PC-3 (cell line): ENCODE measurements at regions not wholly inside any gene's neighbourhood (a gene's known extent, or its start where the extent isn't known, plus 50 kb on each side); places are given as distances from the start of the nearest gene placed in this dataset.

Source experiments
- ATAC-seq: fragments of 200-7000 bp; cut with Tn5 transposase; 2 replicates; pipeline ENCODE4 v1.9.1; 2020; ENCODE audit warnings: mild to moderate bottlenecking, moderate library complexity
- BruUV-seq: library from RNA; stranded (reverse); fragments of 400-500 nt; replicated peaks from 2 replicates; lab custom pipeline; 2021; lab: Mats Ljungman, UMichigan
- CTCF ChIA-PET: fragments of 300-600 bp; sonication (Branson Sonifier 250); formaldehyde crosslinking; loops from one replicate; lab custom pipeline; 2022; ENCODE audit warnings: antibody characterized with exemption; lab: Charles Lee
- POLR2A ChIA-PET: fragments of 300-600 bp; sonication (Branson Sonifier 250); formaldehyde crosslinking; loops from one replicate; lab custom pipeline; 2022; ENCODE audit warnings: antibody characterized with exemption; ENCODE audit not compliant: unreplicated experiment; lab: Charles Lee
- DNase-seq: peaks from one replicate; pipeline ENCODE4 v3.0.0-alpha.2; 2015
- H2AFZ ChIP-seq: fragments of 300-600 bp; sonication (generic); 2 replicates; pipeline ENCODE4 v1.6.0; 2016; ENCODE audit warnings: antibody characterized with exemption, low read length
- H3F3A ChIP-seq: fragments of 300-600 bp; sonication (generic); one replicate; pipeline ENCODE4 v1.6.0; 2017; ENCODE audit warnings: antibody characterized with exemption, low read length, control low read depth, mild to moderate bottlenecking; ENCODE audit not compliant: unreplicated experiment
- H3K27ac ChIP-seq: fragments of 300-600 bp; sonication (generic); 2 replicates; pipeline ENCODE4 v1.5.1; 2016; ENCODE audit warnings: mild to moderate bottlenecking, low read length
- H3K27me3 ChIP-seq: fragments of 300-600 bp; sonication (generic); 2 replicates; pipeline ENCODE4 v1.6.1; 2016; ENCODE audit warnings: low read length, mixed read lengths
- H3K36me3 ChIP-seq: fragments of 300-600 bp; sonication (generic); 2 replicates; pipeline ENCODE4 v1.6.1; 2016; ENCODE audit warnings: low read depth, mixed run types, low read length, mixed read lengths
- H3K4me1 ChIP-seq: fragments of 300-600 bp; sonication (generic); 2 replicates; pipeline ENCODE4 v1.5.1; 2016; ENCODE audit warnings: low read length; ENCODE audit not compliant: insufficient read depth
- H3K4me2 ChIP-seq: fragments of 300-600 bp; sonication (generic); 2 replicates; pipeline ENCODE4 v1.6.0; 2016; ENCODE audit warnings: low read length
- H3K4me3 ChIP-seq: fragments of 300-600 bp; sonication (generic); 2 replicates; pipeline ENCODE4 v1.5.1; 2016; ENCODE audit warnings: mild to moderate bottlenecking, low read length, mixed read lengths
- H3K79me2 ChIP-seq: fragments of 300-600 bp; sonication (generic); 2 replicates; pipeline ENCODE4 v1.6.1; 2017; ENCODE audit warnings: low read length, mixed read lengths
- H3K9ac ChIP-seq: fragments of 300-600 bp; sonication (generic); 2 replicates; pipeline ENCODE4 v1.6.0; 2016; ENCODE audit warnings: mild to moderate bottlenecking, low read length
- H3K9me2 ChIP-seq: fragments of 300-600 bp; sonication (generic); replicated peaks from 2 replicates; pipeline ENCODE4 v1.6.1; 2016; ENCODE audit warnings: mixed run types, low read length, mixed read lengths
- H3K9me3 ChIP-seq: fragments of 300-600 bp; sonication (generic); 2 replicates; pipeline ENCODE4 v1.6.1; 2016; ENCODE audit warnings: low read length, mixed read lengths
- H4K20me1 ChIP-seq: fragments of 300-600 bp; sonication (generic); 2 replicates; pipeline ENCODE4 v1.6.1; 2016; ENCODE audit warnings: low read length, mixed read lengths
- EZH2 ChIP-seq: fragments of 300-600 bp; sonication (generic); IDR thresholded peaks from one replicate; pipeline ENCODE4 v1.6.1; 2017; ENCODE audit warnings: antibody characterized with exemption, mild to moderate bottlenecking, low read length; ENCODE audit not compliant: unreplicated experiment
- EZH2phosphoT487 ChIP-seq: fragments of 300-600 bp; sonication (generic); IDR thresholded peaks from 2 replicates; pipeline ENCODE4 v1.6.1; 2018; ENCODE audit warnings: mild to moderate bottlenecking, antibody characterized with exemption, low read length, borderline replicate concordance
- intact Hi-C: fragments of 100-400 bp; cut with micrococcal nuclease; formaldehyde crosslinking; loops from 2 replicates; pipeline ENCODE4 v1.9.0; 2023
- TF ChIP-seq, protein P1 (sequence below): fragments of 300-600 bp; sonication (generic); conservative IDR thresholded peaks from 2 replicates; pipeline ENCODE4 v1.5.1; 2017; ENCODE audit warnings: antibody characterized with exemption, low read depth, mild to moderate bottlenecking, low read length

DNA sequence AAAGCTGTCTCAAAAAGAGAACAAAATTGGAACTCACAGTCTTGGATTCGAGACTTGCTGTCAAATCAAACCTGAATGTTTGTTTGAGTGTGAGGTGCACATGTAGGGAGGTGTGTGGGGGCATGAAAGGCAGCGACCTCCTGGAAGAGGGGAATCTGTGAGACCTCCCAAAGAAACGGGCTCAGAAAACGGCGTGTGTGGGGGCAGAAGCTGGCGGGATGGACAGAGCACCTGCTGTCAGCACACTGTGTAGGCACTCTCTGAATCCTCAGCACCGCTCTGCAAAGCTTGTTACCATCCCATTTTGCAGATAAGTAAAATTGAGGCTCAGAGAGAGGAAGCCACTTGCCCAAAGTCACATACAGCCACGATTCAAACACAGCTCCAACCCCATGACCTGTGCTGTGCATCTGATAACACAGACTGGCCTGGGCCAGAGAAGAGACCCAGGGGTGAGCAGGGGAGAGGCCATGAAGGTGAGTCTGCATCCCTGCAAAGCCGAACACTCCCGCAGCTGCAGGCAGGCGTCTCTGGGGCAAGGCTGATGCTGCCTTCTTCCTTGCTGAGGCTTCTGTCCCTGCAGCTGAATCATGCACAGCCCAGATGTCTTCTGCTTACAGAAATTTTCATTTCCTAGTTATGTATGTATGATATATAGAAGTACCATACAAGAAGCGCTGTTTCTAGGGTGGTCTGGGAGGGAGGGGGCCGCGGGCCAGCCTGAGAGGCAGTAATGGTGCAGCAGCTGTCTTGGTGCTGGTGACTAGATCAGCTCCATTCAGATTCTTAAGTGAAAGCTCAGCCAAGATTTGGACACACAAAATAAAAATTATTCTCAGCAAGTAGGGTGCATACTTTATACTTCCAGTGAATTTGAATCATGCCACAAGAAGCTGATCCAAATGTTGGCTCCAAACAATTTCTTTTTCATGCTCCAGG is 67.3 kb upstream of the SHISAL1 start:
- Histone ChIP-seq H3K9me2 (no peaks in the 10 kb centered on the region), H3K36me3 (no peaks in the 10 kb centered on the region), H3K27me3 (no peaks in the 10 kb centered on the region), H3K9ac (no peak overlapping the region), H3K79me2 (no peaks in the 10 kb centered on the region), H3K4me2 (no peak overlapping the region), H3K4me3 (no peak overlapping the region), H3K4me1 (no peaks in the 10 kb centered on the region), H3K27ac (no peak overlapping the region), H4K20me1 (no peaks in the 10 kb centered on the region), H3F3A (no peaks in the 10 kb centered on the region), H2AFZ (no peak overlapping the region), H3K9me3 (0 out of 2 replicates have a peak, but pooled peaks cover 4% of the 10 kb centered on the region)
- ATAC-seq (no peak), DNase-seq (no peak)
- intact Hi-C loops: no loop called here
- ChIA-PET CTCF (no interaction called here), POLR2A (no interaction called here)
- TF ChIP-seq EZH2: no peak
- no peak for TF ChIP-seq EZH2phosphoT487
- TF ChIP-seq, protein P1, sequence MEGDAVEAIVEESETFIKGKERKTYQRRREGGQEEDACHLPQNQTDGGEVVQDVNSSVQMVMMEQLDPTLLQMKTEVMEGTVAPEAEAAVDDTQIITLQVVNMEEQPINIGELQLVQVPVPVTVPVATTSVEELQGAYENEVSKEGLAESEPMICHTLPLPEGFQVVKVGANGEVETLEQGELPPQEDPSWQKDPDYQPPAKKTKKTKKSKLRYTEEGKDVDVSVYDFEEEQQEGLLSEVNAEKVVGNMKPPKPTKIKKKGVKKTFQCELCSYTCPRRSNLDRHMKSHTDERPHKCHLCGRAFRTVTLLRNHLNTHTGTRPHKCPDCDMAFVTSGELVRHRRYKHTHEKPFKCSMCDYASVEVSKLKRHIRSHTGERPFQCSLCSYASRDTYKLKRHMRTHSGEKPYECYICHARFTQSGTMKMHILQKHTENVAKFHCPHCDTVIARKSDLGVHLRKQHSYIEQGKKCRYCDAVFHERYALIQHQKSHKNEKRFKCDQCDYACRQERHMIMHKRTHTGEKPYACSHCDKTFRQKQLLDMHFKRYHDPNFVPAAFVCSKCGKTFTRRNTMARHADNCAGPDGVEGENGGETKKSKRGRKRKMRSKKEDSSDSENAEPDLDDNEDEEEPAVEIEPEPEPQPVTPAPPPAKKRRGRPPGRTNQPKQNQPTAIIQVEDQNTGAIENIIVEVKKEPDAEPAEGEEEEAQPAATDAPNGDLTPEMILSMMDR: no peak
- BruUV-seq: no TSS peak

DNA sequence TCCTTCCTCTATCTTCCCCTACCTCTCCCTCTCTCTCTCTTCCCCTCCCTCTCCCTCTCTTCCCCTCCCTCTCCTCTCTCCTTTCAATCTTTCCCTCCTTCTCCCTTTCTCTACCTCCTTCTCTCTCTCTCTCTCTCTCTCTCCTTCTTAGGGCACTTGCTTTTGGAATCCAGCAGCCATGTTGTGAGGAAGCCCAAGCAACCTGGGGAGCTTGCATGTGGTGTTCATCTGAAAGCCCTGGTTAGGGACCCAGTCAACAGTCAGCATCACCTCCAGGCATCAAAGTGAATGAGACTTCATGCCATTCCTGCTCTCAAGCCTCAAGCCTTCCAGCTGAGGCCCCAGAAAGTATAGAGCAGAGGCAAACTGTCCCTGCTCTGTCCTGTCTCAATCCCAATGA is 65.6 kb upstream of the SHISAL1 start:
- H3K4me3 ChIP-seq: no peak overlapping the region
- no peak overlapping the region for H3K4me2 ChIP-seq
- ChIA-PET POLR2A (no interaction called here), CTCF (no interaction called here)
- H3K4me1 ChIP-seq: no peaks in the 10 kb centered on the region
- H3K27me3 ChIP-seq: no peaks in the 10 kb centered on the region
- H3K36me3 ChIP-seq: no peaks in the 10 kb centered on the region
- 0 out of 2 replicates have a peak, but pooled peaks cover 6% of the 10 kb centered on the region for H3K9me3 ChIP-seq
- ATAC-seq (no peak), DNase-seq (no peak)
- H3K27ac ChIP-seq: no peak overlapping the region
- no TSS peak for BruUV-seq
- no peaks in the 10 kb centered on the region for H4K20me1 ChIP-seq
- H2AFZ ChIP-seq: no peak overlapping the region
- TF ChIP-seq, protein P1: no peak
- TF ChIP-seq EZH2phosphoT487 (no peak), EZH2 (no peak)
- no peaks in the 10 kb centered on the region for H3K79me2 ChIP-seq
- no peak overlapping the region for H3K9ac ChIP-seq
- intact Hi-C loops: no loop called here
- no peaks in the 10 kb centered on the region for H3K9me2 ChIP-seq
- no peaks in the 10 kb centered on the region for H3F3A ChIP-seq

DNA sequence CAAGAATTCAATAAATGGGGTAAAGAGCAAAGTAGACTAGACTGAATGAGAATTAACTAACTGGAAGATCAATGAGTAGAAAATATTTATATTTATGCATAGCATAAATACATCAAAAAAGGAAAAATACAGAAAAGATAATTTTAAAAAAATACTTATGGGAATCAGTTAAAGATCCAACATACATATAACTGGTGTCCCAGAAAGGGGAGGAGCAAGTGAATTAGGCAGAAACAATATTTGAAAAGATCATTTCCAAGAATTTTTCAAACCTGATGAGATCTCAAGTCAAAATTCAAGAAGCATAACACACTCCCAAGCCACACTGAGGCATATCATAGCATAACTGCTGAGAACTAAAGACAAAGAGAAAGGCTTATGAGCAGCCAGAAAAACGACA is 62.7 kb upstream of the SHISAL1 start:
- H3K4me2 ChIP-seq: no peak overlapping the region
- H3K27me3 ChIP-seq: no peaks in the 10 kb centered on the region
- H4K20me1 ChIP-seq: no peaks in the 10 kb centered on the region
- ChIA-PET POLR2A (no interaction called here), CTCF (no interaction called here)
- intact Hi-C loops: no loop called here
- no peaks in the 10 kb centered on the region for H3K4me1 ChIP-seq
- H3K9me2 ChIP-seq: no peaks in the 10 kb centered on the region
- H3K27ac ChIP-seq: no peak overlapping the region
- H3K9me3 ChIP-seq: 0 out of 2 replicates have a peak, but pooled peaks cover 6% of the 10 kb centered on the region
- no peaks in the 10 kb centered on the region for H3K36me3 ChIP-seq
- TF ChIP-seq EZH2 (no peak), EZH2phosphoT487 (no peak)
- TF ChIP-seq, protein P1: no peak
- no peaks in the 10 kb centered on the region for H3F3A ChIP-seq
- ATAC-seq (no peak), DNase-seq (no peak)
- H3K79me2 ChIP-seq: no peaks in the 10 kb centered on the region
- H2AFZ ChIP-seq: no peak overlapping the region
- BruUV-seq: no TSS peak
- H3K9ac ChIP-seq: no peak overlapping the region
- H3K4me3 ChIP-seq: no peak overlapping the region
